Stimulated activated CD4-positive, alpha-beta T cell treated with anti-CD3 and anti-CD28 coated beads, Interleukin-12 subunit alpha, Interleukin-12 subunit beta, amount 100 ng/mL, for 4 hours (primary cell): ENCODE measurements at regions not wholly inside any gene's neighbourhood (a gene's known extent, or its start where the extent isn't known, plus 50 kb on each side); places are given as distances from the start of the nearest gene placed in this dataset.
"Not testable (repeated sequence)": the region's sequence is repeated elsewhere in the genome, so short reads cannot be mapped to it uniquely, and the experiment has no call there.

Experiments
- DNase-seq: peaks from one replicate; pipeline ENCODE4 v3.0.0-alpha.2; 2020

- no peak for DNase-seq
Observed at GRCh38 chr14:71549421-71550050, 382.7 kb upstream of the RGS6 start.

- DNase-seq: no peak
Observed at GRCh38 chr14:71550367-71550766, 381.9 kb upstream of the RGS6 start.

GRCh38 chr14:71551291-71551950, 380.8 kb upstream of the RGS6 start:
- DNase-seq: no peak

GRCh38 chr14:71552809-71553208, 379.4 kb upstream of the RGS6 start:
- no peak for DNase-seq

- DNase-seq: no peak
Observed at GRCh38 chr14:71553779-71554178, 378.4 kb upstream of the RGS6 start.

- no peak for DNase-seq
Observed at GRCh38 chr14:71554323-71554722, 377.9 kb upstream of the RGS6 start.

GRCh38 chr14:71554959-71555612, 377.1 kb upstream of the RGS6 start:
- DNase-seq: no peak

- DNase-seq: peak; percentile 48
Observed at GRCh38 chr14:71555654-71556559, 376.3 kb upstream of the RGS6 start.

- DNase-seq: no peak
Observed at GRCh38 chr14:71556730-71557129, 375.5 kb upstream of the RGS6 start.

- DNase-seq: no peak
Observed at GRCh38 chr14:71557351-71557750, 374.9 kb upstream of the RGS6 start.

- not testable (repeated sequence) for DNase-seq
Observed at GRCh38 chr14:71558943-71559342, 373.3 kb upstream of the RGS6 start.

- DNase-seq: no peak
Observed at GRCh38 chr14:71560751-71561150, 371.5 kb upstream of the RGS6 start.

- no peak for DNase-seq
Observed at GRCh38 chr14:71563492-71564153, 368.6 kb upstream of the RGS6 start.

- DNase-seq: no peak
Observed at GRCh38 chr14:71566276-71566675, 366.0 kb upstream of the RGS6 start.

- DNase-seq: not testable (repeated sequence)
Observed at GRCh38 chr14:71567499-71568133, 364.6 kb upstream of the RGS6 start.

GRCh38 chr14:71574976-71575375, 357.3 kb upstream of the RGS6 start:
- no peak for DNase-seq

- no peak for DNase-seq
Observed at GRCh38 chr14:71576472-71576871, 355.8 kb upstream of the RGS6 start.

- DNase-seq: no peak
Observed at GRCh38 chr14:71579331-71579730, 352.9 kb upstream of the RGS6 start.

- DNase-seq: no peak
Observed at GRCh38 chr14:71582705-71583104, 349.5 kb upstream of the RGS6 start.

GRCh38 chr14:71583194-71583593, 349.0 kb upstream of the RGS6 start:
- no peak for DNase-seq

GRCh38 chr14:71583705-71584104, 348.5 kb upstream of the RGS6 start:
- DNase-seq: no peak

GRCh38 chr14:71585361-71585760, 346.9 kb upstream of the RGS6 start:
- DNase-seq: no peak
